ENCODE measurements at regions not wholly inside any gene's neighbourhood (a gene's known extent, or its start where the extent isn't known, plus 50 kb on each side); places are given as distances from the start of the nearest gene placed in this dataset.

DNA sequence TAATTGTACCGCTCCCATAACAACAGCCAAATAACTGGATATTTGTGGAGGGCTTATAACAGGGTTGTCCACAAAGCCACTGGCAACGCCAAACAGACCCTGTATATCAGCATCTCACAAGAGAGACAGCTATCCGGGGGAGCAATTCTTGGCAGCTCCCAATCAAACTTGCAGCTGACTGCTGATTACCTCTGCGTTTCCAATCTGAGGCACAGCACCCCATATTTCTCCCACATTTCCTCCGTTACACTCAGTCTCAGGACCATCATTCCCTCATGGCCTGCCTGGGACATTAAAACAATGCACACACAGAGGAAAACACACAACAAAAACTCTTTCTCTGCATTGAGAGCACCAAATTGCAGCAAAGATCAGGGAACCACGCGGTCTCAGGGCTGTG lies 67.8 kb upstream of the SDK1 start:
- DNase-seq (ENCODE audit: low read depth in 2 of 2) = no peak

DNA sequence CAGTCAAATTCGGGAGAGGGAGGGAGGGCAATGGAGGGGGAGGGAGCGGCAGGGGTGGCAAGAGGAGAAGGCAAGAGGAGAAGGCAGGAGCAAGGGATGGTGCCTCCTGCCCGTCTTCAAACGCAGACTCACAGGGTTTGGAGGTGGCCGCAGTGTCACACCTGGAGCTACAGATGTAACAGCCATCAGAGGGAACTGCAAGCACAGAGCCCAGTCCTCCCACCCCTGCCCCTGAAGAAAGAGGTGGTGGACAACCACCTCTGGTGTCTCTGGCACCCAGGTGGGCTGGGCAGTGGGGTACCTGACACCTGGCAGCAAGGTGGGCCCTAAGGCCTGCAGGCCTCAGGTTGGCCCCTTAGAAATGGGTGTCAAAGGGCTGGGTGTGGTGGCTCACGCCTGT lies 67.0 kb upstream of the SDK1 start:
- no peak for DNase-seq (ENCODE audit: low read depth in 2 of 2)

DNA sequence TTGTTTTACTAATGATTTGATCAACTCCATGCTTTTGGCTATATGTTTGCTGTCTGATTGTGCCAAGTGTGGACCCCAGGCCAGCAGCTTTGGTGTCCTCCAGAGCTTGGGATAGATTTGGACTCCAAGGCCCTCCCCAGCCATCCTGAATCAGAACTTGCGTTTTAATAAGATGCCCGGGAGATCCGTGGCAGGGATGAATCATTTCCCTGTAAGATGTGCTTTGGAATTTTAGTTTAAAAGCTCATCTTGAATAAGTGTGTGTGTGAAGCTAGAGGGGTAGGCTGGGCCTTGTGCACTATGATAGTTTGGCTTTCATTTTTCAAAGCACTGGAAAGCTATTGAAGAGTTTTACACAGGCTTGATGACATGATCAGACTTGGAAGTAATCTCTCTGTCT lies 66.2 kb upstream of the SDK1 start:
- DNase-seq (ENCODE audit: low read depth in 2 of 2) = no peak

DNA sequence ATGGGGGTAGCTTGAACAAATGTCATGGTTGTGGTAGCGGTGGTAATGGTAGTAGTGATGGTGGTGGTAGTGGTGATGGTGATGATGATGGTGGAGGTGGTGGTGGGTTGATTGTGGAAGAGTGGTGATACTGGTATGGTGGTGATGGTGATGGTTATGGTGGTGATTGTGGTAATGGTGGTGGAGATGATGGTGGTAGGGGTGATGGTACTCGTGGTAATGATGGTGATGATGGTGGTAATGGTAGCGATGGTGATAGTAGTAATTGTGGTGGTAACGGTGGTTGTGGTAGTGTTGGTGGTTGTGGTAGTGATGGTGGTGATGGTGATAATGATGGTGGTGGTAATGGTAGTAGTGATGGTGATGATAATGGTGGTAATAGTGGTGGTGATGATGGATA lies 65.7 kb upstream of the SDK1 start:
- no peak for DNase-seq (ENCODE audit: low read depth in 2 of 2)

DNA sequence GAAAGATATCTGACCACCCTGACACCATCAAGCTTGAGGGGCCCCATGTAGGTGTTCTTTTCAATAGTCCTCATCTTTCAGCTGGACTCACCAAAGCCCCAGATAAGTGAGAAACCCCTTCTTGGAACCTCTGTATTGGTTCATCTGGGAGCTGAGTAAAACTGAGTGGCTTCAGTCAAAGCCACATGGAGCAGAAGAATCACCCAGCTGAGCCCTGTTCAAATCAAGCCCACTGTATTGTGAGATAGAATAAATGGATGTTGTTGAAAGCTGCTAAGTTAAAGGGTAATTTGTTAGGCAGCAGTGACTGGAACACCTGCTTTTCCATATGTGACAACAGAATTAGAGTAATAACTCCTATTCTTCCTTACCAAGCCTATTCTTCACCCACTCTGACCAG lies 64.8 kb upstream of the SDK1 start:
- DNase-seq (ENCODE audit: low read depth in 2 of 2) = no peak

DNA sequence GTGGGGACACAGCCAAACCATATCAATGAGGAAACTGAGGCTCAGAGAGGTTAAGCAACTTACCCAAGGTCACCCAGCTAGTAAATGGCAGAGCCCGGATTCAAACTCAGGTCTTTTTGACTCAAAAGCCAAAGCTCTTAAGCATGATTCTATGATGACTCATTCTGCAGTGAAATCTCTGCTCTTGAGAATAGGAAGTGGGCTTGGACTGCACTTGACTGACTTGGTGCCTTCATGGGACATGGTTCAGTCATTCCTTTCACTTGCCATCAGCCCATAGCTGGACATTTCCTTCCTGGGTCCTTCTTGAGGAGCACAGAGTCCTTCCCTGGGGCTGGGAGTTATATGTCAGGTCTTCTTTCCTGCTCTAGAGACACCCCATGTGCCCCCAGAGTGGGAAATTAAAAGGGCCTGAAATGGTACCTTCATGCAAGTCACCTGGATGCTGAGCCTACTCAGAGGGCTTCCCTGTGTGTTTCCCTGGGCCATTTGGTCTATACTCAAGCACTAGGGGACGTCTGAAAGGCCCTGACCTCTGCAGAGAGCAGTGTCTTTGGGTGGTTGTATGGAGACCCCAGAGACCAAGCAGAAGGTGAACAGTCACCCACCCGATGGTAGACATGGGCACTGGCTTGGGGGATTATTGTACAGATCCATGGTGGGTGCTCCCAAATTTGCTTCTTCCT lies 62.4 kb upstream of the SDK1 start:
- DNase-seq (ENCODE audit: low read depth in 2 of 2) = no peak

DNA sequence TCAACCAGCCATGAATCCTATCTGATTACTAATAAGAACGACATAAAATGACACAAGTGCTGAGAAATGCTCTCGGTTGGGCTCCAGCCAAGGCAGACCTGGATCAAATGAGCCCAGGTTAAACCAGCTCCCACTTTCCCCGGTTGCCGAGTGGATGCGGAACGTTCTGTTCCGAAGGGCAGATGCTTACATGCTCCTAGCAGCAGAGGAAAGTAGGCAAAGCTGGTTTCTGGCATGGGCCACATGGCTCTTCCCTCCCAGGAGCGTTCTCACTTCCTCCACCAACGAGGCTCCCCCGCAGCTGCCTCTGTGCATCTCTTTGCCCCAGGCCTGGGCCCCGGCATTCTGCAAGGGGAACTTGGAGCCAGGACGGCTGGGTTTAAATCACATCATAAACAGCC lies 61.8 kb upstream of the SDK1 start:
- DNase-seq (ENCODE audit: low read depth in 2 of 2) = no peak

DNA sequence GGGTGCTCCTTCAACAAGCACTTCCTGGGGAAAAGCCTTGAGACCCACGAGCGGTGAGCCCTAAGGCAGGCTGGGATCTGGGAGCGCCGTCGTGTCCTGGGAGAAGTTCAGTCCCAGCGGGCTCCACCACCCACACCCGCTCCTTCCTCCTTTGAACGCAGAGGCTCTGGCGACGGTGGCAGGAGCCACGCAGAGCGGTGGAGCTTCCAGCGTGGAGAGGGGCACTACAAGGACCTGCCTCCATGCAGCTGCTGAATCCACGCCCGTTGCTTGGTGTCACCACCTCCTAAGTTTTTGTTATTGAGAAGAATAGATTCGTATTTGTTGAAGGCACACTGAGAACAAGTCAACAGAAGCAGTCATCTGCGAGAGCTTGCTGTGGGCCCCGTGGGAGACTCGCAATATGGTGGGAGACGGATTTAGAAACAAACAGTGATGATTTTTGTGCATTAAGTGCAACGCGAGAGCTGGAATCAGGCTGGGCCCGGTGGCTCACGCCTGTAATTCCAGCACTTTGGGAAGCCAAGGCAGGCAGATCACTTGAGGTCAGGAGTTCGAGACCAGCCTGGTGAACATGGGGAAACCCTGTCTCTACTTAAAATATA lies 60.1 kb upstream of the SDK1 start:
- no peak for DNase-seq (ENCODE audit: low read depth in 2 of 2)

DNA sequence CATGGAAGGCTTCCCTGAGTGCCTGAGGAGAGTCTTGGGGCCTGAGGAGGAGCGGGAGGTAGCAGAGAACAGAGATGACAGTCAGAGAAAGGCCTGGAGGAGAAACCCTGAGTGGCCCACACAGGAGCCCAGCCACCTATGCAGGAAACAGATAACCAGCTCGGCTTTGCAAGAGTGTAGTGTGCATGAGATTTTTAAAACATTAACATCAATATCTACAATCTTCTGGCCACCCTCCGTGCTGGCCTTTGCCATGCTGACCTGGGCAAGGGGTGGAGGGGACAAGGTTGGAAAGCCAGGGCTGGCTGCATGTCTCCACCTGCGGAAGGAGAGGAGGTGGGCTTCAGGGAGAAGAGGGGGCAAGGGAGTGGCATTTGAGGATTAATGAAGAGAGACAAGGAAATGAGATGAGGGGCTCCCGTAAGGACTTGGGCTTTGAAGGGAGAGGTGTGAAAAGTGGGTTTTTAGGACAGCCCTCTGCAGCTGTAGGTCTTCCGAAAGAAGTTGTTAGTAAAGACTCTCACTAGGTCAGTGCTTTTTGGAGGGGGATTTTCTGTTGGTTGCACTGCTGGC lies 59.3 kb upstream of the SDK1 start:
- no peak for DNase-seq (ENCODE audit: low read depth in 2 of 2)

DNA sequence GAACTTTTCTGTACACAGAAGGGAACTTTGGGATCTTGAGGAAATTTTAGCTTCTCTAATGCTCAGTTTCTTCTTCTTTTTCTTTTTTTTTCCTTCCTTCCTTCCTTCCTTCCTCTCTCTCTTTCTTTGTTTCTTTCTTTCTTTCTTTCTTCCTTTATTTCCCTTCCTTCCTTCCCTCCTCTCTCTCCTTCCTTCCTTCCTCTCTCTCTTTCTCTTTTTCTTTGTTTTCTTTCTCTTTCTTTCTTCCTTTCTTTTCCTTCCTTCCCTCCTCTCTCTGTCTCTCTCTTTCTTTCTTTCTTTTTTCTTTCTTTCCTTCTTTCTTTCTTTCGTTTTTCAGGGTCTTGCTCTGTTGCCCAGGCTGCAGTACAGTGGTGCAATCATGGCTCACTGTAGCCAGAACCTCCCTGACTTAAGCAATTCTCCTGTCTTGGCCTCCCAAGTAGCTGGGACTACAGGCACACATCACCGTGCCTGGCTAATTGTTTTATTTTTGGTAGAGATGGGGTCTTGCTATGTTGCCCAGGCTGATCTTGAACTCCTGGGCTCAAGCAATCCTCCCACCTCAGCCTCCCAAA lies 58.6 kb upstream of the SDK1 start:
- DNase-seq (ENCODE audit: low read depth in 2 of 2) = no peak

DNA sequence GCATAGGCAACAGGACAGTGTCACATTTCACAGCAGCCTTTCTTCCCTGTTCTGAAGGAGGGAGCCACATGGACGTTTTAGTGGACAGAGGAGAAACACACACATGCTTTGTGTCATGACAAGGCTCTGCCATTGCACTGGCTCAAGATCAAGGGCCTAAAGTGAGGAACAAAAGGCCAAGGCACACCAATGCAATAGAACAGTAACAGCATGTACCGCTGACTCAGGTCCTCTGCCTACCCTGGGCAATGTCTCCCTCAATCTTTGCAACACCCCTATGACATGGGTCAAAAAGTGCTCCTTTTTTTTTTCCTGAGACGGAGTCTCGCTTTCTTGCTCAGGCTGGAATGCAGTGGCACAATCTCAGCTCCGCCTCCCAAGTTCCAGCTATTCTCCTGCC lies 57.8 kb upstream of the SDK1 start:
- DNase-seq (ENCODE audit: low read depth in 2 of 2) = no peak

DNA sequence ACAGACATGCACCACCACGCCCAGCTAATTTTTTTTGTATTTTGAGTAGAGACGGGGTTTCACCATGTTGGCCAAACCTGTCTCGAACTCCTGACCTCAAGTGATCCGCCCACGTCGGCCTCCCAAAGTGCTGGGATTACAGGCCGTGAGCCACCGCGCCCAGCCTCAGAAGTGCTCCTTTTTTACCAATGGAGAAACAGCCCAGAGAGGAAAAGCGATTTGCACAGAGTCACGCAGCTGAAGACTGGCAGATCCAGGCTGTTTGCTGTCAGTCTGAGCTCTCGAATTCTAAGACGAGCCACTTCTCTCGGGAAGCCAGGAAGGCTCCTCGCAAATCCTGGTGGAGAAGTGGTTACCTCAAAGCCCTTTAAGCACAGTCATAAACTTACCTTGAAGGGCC lies 57.4 kb upstream of the SDK1 start:
- no peak for DNase-seq (ENCODE audit: low read depth in 2 of 2)

DNA sequence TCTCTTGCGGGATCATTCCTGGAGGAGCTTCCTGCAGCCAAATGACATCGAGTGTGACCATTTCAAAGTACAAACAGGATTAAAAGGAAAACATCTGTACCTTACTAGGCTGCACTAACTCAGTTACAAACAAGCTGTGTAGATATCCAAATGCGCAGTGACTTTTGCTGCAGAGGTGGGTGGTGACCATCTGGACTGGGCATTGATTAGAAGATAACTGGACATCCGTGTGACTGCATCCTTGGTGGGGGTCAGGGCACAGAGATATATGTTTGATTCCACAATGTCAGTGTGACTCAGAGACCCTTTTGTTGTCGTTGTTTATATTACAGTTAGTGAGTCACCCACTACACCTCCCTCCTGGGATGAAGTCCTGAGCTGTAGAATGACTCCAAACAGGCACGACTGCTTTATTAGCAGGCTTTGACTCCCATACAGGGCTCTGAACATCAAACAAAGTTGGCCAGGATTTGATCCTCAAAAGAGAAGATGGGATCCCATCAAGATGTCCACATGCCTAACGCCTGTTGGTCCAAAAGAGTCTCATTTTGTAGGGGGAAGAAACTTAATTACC lies 56.7 kb upstream of the SDK1 start:
- DNase-seq (ENCODE audit: low read depth in 2 of 2) = no peak

DNA sequence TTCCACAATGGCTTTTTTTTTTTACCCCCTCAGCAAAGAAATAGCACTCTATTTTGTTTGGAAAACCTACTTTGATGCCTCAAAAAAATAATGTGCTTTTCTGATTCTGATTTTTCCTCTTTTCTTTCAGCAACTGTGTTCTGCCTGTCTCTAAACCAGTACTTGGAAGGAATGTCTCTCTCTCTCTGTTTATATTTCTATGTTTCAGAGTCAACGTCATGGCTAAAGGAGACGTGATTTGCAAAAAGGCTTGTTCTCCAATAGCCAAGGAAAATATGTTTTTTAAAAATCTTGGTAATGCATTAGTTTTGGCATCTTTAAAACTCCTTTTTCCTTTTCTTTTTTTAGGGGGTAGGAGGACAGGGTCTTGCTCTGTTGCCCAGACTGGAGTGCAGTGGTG lies 56.0 kb upstream of the SDK1 start:
- no peak for DNase-seq (ENCODE audit: low read depth in 2 of 2)

DNA sequence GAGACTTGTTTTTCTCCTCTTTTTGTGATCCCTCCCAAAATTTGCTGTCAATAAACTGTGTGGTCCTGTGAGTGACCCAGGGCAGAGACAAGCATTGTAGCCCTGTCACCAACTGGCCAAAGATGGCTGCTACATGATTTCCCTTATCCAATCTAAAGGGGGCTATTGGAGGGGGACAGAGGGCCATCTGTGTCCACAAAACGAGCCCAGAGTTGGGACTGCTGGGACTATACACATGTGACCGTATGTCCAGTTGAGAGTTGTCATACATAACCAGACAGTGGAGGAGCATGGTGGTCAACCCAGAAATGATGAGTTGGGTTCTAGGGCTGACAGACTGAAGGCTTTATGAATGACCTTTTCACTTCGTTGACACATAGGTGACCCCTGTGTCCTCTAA lies 55.3 kb upstream of the SDK1 start:
- DNase-seq (ENCODE audit: low read depth in 2 of 2) = no peak

DNA sequence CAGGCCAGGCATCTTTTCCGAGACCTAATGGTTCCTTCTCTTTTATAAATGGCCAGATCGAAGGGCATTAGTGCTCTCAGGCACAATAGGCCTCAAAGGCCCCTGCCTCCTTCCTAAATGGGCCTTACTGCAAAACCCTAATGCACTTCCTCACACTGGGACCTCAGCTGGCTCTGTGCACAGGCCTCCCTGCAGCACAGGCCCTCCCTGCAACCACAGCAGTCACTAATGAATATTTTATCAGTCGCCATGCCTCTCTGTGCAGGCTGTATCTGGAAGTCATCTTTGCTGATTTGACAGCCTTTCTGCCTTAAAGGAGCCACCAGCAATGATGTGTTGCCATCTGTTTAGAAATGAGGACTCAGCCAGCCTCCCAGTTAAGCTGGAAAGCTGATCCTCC lies 54.9 kb upstream of the SDK1 start:
- no peak for DNase-seq (ENCODE audit: low read depth in 2 of 2)

DNA sequence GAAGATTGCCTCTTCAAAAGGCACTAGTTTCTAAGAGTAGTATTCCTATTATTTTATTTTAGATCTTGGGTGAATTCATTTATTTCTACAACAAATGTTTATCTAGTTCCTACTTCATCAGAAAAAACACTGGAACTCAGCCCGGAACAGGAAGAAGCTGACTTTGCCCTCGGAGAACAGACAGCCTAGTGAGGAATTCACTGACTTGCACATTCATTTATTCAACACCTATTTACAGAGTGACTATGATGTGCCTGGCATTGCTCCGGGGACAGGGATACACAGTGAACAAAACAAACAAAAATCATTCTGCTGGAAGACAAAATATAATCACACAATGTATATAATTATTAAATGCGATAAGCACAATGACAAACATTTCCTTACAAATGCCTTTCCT lies 54.4 kb upstream of the SDK1 start:
- DNase-seq (ENCODE audit: low read depth in 2 of 2) = no peak

DNA sequence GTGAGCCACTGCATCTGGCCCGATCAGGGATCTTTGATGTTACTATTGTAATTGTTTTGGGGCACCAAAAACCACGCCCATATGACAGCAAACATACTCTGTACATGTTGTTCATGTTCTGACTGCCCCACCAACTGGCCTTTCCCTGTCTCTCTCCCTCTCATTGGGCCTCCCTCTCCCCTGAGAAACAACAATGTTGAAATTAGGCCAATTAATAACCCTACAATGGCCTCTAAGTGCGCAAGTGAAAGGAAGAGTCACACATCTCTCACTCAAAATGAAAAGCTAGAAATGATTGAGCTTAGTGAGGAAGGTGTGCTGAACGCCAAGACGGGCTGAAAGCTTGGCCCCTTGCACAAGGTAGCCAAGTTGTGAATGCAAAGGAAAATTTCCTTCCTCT lies 50.3 kb upstream of the SDK1 start:
- no peak for DNase-seq (ENCODE audit: low read depth in 2 of 2)
